ENCODE measurements at regions not wholly inside any gene's neighbourhood (a gene's known extent, or its start where the extent isn't known, plus 50 kb on each side); places are given as distances from the start of the nearest gene placed in this dataset.

DNA sequence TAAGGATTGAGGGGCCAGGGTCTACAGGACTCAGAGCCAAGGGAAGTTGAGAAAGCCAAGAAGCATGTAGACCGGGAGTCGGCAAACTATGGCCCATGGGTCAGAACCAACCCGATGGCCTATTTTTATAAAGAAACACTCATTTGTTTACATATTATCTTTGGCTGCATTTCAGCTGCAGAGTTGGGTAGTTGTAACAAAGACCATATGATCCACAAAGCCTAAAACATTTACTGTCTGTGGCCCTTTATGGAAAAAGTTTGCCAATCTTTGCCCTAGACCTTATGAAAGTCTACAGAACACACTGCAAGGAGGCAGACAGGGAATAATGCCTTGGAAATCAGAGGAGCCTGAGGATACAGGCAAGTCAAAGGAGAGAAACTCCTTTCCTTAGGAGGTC, 63.2 kb upstream of the MNS1 start (continued):
- TF ChIP-seq, protein P1, sequence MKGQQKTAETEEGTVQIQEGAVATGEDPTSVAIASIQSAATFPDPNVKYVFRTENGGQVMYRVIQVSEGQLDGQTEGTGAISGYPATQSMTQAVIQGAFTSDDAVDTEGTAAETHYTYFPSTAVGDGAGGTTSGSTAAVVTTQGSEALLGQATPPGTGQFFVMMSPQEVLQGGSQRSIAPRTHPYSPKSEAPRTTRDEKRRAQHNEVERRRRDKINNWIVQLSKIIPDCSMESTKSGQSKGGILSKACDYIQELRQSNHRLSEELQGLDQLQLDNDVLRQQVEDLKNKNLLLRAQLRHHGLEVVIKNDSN (IDR thresholded peaks at IDR 0.05; ENCODE audit: borderline replicate concordance, extremely low read length, insufficient read depth, low read depth, low read length): no peak
- no peak for TF ChIP-seq IRF5 (IDR thresholded peaks at IDR 0.05; ENCODE audit: borderline replicate concordance)

- FAIRE-seq (no peak), ATAC-seq (no peak), DNase-seq (ENCODE audit: low read depth, low spot score) (no peak)
- in situ Hi-C loops (cut with MboI) (no loop called here), intact Hi-C loops (cut with micrococcal nuclease; ENCODE audit: unreplicated experiment) (no loop called here)
- peaks cover 0 to 3% of the 10 kb centered on the region in 2 experiments; a peak in 3 of 4 replicates for H3K27me3 ChIP-seq (replicated peaks in 1 of 2; ENCODE audit: control insufficient read depth in 2 of 2, insufficient read depth in 2 of 2, low read length in 1 of 2)
- H4K20me1 ChIP-seq (ENCODE audit: control insufficient read depth, insufficient read depth): no peaks in the 10 kb centered on the region
- no peak overlapping the region for H3K27ac ChIP-seq (ENCODE audit: control insufficient read depth, insufficient read depth)
- no peak overlapping the region for H3K9ac ChIP-seq (ENCODE audit: control insufficient read depth, insufficient read depth, low read length)
- no peak overlapping the region for H3K4me3 ChIP-seq
- RAD21 ChIA-PET (ENCODE audit: unreplicated experiment): no interaction called here
- H2AFZ ChIP-seq (ENCODE audit: control insufficient read depth, low read depth, low read length): no peak overlapping the region
- no peaks in the 10 kb centered on the region for H3K36me3 ChIP-seq (ENCODE audit: control insufficient read depth in 2 of 2, insufficient read depth in 2 of 2, low read length in 1 of 2)
- POLR2A ChIA-PET: no interaction called here
- no peaks in the 10 kb centered on the region for H3K79me2 ChIP-seq (ENCODE audit: control insufficient read depth, insufficient read depth, low read length)
- no peak overlapping the region for H3K4me2 ChIP-seq (ENCODE audit: control insufficient read depth, insufficient read depth)
- H3K4me1 ChIP-seq (ENCODE audit: control insufficient read depth, insufficient read depth, low read length): no peaks in the 10 kb centered on the region
- CTCF ChIA-PET: interaction anchor here (0.9 kb wide), 1 partner anchor 33 kb away, joined by 3 read pairs; no protein-coding TSS in a partner anchor
- no TSS peak for BruUV-seq (replicated peaks)
- H3K9me3 ChIP-seq (replicated peaks; ENCODE audit: control insufficient read depth, insufficient read depth, low read length): no peaks in the 10 kb centered on the region
- SMC1A ChIA-PET (ENCODE audit: uncharacterized antibody, unreplicated experiment): no interaction called here
- TF ChIP-seq KLF5 (IDR thresholded peaks at IDR 0.05; ENCODE audit: partially characterized antibody) (no peak), E4F1 (IDR thresholded peaks at IDR 0.05; ENCODE audit: borderline replicate concordance, partially characterized antibody) (no peak), CHD2 (IDR thresholded peaks at IDR 0.05; ENCODE audit: borderline replicate concordance, low read depth, low read length) (no peak), WRNIP1 (IDR thresholded peaks at IDR 0.05; ENCODE audit: borderline replicate concordance, low read depth, low read length) (no peak), TCF12 (IDR thresholded peaks at IDR 0.05; ENCODE audit: low read depth, low read length) (no peak), HDAC6 (IDR thresholded peaks at IDR 0.05; ENCODE audit: unreplicated experiment) (no peak), TAF1 (IDR thresholded peaks at IDR 0.05; ENCODE audit: borderline replicate concordance, low read depth, low read length) (no peak), MEF2A (IDR thresholded peaks at IDR 0.05; ENCODE audit: insufficient read depth, low read depth, low read length) (no peak), SRF (IDR thresholded peaks at IDR 0.05; ENCODE audit: low read depth in 2 of 2, low read length in 2 of 2) (no peak), ZBTB40 (IDR thresholded peaks at IDR 0.05; ENCODE audit: borderline replicate concordance) (no peak), GABPA (IDR thresholded peaks at IDR 0.05; ENCODE audit: low read depth) (no peak)
- TF ChIP-seq, protein P2, sequence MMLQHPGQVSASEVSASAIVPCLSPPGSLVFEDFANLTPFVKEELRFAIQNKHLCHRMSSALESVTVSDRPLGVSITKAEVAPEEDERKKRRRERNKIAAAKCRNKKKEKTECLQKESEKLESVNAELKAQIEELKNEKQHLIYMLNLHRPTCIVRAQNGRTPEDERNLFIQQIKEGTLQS (IDR thresholded peaks at IDR 0.05; ENCODE audit: borderline replicate concordance, extremely low read depth, low read depth, low read length): no peak
Observed at GRCh38 chr15:56524915-56525314, 60.0 kb upstream of the MNS1 start.

All from GM12878 (cell line).